MM.1S (cell line): ENCODE measurements at regions not wholly inside any gene's neighbourhood (a gene's known extent, or its start where the extent isn't known, plus 50 kb on each side); places are given as distances from the start of the nearest gene placed in this dataset.

Experiments used
- DNase-seq: peaks from one replicate; pipeline ENCODE4 v3.0.0-alpha.2; 2015
- H2AFZ ChIP-seq: fragments of 300-600 bp; sonication (generic); 2 replicates; pipeline ENCODE4 v1.6.0; 2016; ENCODE audit warnings: antibody characterized with exemption, low read length
- H3F3A ChIP-seq: fragments of 300-600 bp; sonication (generic); 2 replicates; pipeline ENCODE4 v1.6.1; 2016; ENCODE audit warnings: mild to moderate bottlenecking, antibody characterized with exemption, low read length, moderate library complexity, mixed read lengths; ENCODE audit not compliant: insufficient read depth
- H3K27ac ChIP-seq: fragments of 300-600 bp; sonication (generic); 2 replicates; pipeline ENCODE4 v1.5.1; 2016; ENCODE audit warnings: mild to moderate bottlenecking, low read length
- H3K27me3 ChIP-seq: fragments of 300-600 bp; sonication (generic); replicated peaks from 2 replicates; pipeline ENCODE4 v1.6.0; 2016; ENCODE audit warnings: low read length; ENCODE audit not compliant: insufficient read depth
- H3K36me3 ChIP-seq: fragments of 300-600 bp; sonication (generic); replicated peaks from 2 replicates; pipeline ENCODE4 v1.6.1; 2016; ENCODE audit warnings: mild to moderate bottlenecking, low read length, mixed read lengths; ENCODE audit not compliant: insufficient read depth
- H3K4me1 ChIP-seq: fragments of 300-600 bp; sonication (generic); 2 replicates; pipeline ENCODE4 v1.6.1; 2016; ENCODE audit warnings: low read length, mixed read lengths
- H3K4me2 ChIP-seq: fragments of 300-600 bp; sonication (generic); 2 replicates; pipeline ENCODE4 v1.6.0; 2016; ENCODE audit warnings: low read depth, low read length
- H3K4me3 ChIP-seq: fragments of 300-600 bp; sonication (generic); 2 replicates; pipeline ENCODE4 v1.5.1; 2016; ENCODE audit warnings: low read length, mixed read lengths
- H3K79me2 ChIP-seq: fragments of 300-600 bp; sonication (generic); 2 replicates; pipeline ENCODE4 v1.6.1; 2016; ENCODE audit warnings: mixed run types, low read length, mixed read lengths
- H3K9ac ChIP-seq: fragments of 300-600 bp; sonication (generic); 2 replicates; pipeline ENCODE4 v1.6.1; 2016; ENCODE audit warnings: low read length, mixed read lengths
- H3K9me2 ChIP-seq: fragments of 300-600 bp; sonication (generic); replicated peaks from 2 replicates; pipeline ENCODE4 v1.6.1; 2016; ENCODE audit warnings: mild to moderate bottlenecking, low read length, mixed read lengths; ENCODE audit not compliant: insufficient read depth
- H3K9me3 ChIP-seq: fragments of 300-600 bp; sonication (generic); replicated peaks from 2 replicates; pipeline ENCODE4 v1.6.1; 2016; ENCODE audit warnings: mild to moderate bottlenecking, low read length, mixed read lengths; ENCODE audit not compliant: insufficient read depth
- H4K20me1 ChIP-seq: fragments of 300-600 bp; sonication (generic); 2 replicates; pipeline ENCODE4 v1.6.1; 2016; ENCODE audit warnings: mild to moderate bottlenecking, low read length, moderate library complexity, mixed read lengths; ENCODE audit not compliant: insufficient read depth
- CTCF ChIP-seq: fragments of 300-600 bp; sonication (generic); IDR thresholded peaks from 2 replicates; pipeline ENCODE4 v1.5.1; 2016; ENCODE audit warnings: antibody characterized with exemption, low read length, mixed read lengths
- EZH2 ChIP-seq: fragments of 300-600 bp; sonication (generic); optimal IDR thresholded peaks from 2 replicates; pipeline ENCODE3; 2017; ENCODE audit warnings: low read depth, mild to moderate bottlenecking, antibody characterized with exemption, low read length, mixed read lengths
- EZH2phosphoT487 ChIP-seq: fragments of 300-600 bp; sonication (generic); IDR thresholded peaks from 2 replicates; pipeline ENCODE4 v1.6.1; 2018; ENCODE audit warnings: antibody characterized with exemption, low read length

DNA sequence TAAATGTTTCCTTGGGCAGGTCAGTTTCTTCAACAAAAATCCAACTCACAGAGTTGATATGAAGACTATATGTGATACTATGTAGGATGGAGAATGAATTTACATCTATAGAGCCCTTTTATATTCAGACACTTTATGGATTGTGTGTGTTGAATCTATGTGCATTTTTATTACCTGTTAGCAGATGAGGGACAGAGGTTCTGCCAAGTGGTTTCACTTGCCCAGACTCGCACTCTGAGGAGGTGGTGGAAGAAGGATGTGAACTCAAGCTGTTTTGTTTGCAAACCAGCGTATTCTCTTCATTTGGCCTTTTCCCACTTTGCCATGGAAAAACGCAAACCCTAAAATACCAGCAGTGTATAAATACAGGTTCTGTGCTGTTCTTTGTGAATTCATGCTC, 237.6 kb downstream of the TDRD15 start:
- Histone ChIP-seq H3K36me3 (no peaks in the 10 kb centered on the region), H3K27me3 (no peaks in the 10 kb centered on the region), H3K4me1 (no peaks in the 10 kb centered on the region), H3K9me3 (no peaks in the 10 kb centered on the region), H3K79me2 (no peaks in the 10 kb centered on the region), H2AFZ (no peak overlapping the region), H3F3A (no peaks in the 10 kb centered on the region), H3K27ac (no peak overlapping the region), H4K20me1 (no peaks in the 10 kb centered on the region), H3K4me3 (no peak overlapping the region), H3K9me2 (no peaks in the 10 kb centered on the region), H3K4me2 (no peak overlapping the region), H3K9ac (no peak overlapping the region)
- TF ChIP-seq CTCF (no peak), EZH2 (no peak), EZH2phosphoT487 (no peak)
- no peak for DNase-seq

DNA sequence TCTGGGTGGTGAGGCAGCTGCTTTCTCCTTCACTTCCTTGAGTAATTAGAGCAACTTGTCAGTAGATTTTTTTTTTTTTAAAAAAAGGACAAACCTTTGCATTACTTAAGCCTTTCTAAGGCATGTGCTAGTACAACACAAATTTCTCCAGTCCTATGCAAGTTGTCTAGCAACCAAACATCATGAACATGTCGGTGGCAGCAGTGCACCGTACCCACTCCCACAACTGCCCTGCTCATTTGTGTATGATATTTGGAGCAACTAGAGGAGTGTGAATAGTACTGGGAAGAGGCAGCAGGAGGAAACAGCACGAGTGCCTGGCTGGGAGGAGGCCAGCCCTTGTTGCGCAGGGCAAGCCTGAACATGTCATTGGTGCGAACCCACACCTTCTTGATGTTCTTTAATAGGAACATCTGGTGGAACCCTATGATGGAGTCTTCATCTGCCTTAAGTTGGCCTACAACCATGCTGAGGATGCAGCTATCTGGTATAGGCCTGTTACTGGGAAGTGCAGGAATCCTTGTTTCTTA, 238.3 kb downstream of the TDRD15 start:
- Histone ChIP-seq H3K9me2 (no peaks in the 10 kb centered on the region), H3K4me2 (no peak overlapping the region), H2AFZ (no peak overlapping the region), H3K9ac (no peak overlapping the region), H3K4me1 (no peaks in the 10 kb centered on the region), H3F3A (no peaks in the 10 kb centered on the region), H4K20me1 (no peaks in the 10 kb centered on the region), H3K27me3 (no peaks in the 10 kb centered on the region), H3K36me3 (no peaks in the 10 kb centered on the region), H3K27ac (no peak overlapping the region), H3K4me3 (no peak overlapping the region), H3K9me3 (no peaks in the 10 kb centered on the region), H3K79me2 (no peaks in the 10 kb centered on the region)
- TF ChIP-seq EZH2phosphoT487 = no peak
- TF ChIP-seq CTCF = no peak
- TF ChIP-seq EZH2 = no peak
- no peak for DNase-seq

GRCh38 chr2:21363364-21363763, 239.6 kb downstream of the TDRD15 start:
- Histone ChIP-seq H3K9ac (no peak overlapping the region), H3K27ac (no peak overlapping the region), H3K36me3 (no peaks in the 10 kb centered on the region), H3F3A (no peaks in the 10 kb centered on the region), H3K4me2 (no peak overlapping the region), H3K4me3 (no peak overlapping the region), H3K4me1 (no peaks in the 10 kb centered on the region), H3K79me2 (no peaks in the 10 kb centered on the region), H3K9me3 (no peaks in the 10 kb centered on the region), H2AFZ (no peak overlapping the region), H4K20me1 (no peaks in the 10 kb centered on the region), H3K27me3 (no peaks in the 10 kb centered on the region), H3K9me2 (no peaks in the 10 kb centered on the region)
- DNase-seq = no peak
- TF ChIP-seq CTCF (no peak), EZH2phosphoT487 (no peak), EZH2 (no peak)
